Parathyroid adenoma (tissue), 2 donors: ENCODE measurements at regions not wholly inside any gene's neighbourhood (a gene's known extent, or its start where the extent isn't known, plus 50 kb on each side); places are given as distances from the start of the nearest gene placed in this dataset.

ENCODE experiments used
- H2AFZ ChIP-seq: fragments of 300-600 bp; sonication (generic); one replicate; pipeline ENCODE4 v1.7.0; 2017; ENCODE audit warnings: antibody characterized with exemption, mild to moderate bottlenecking
- H3K27ac ChIP-seq: fragments of 300-600 bp; sonication (generic); one replicate; pipeline ENCODE4 v1.7.0; 2017
- H3K27me3 ChIP-seq: fragments of 300-600 bp; sonication (generic); one replicate; pipeline ENCODE4 v1.7.0; 2017; ENCODE audit warnings: low read length; ENCODE audit not compliant: control insufficient read depth, insufficient read depth
- H3K36me3 ChIP-seq: fragments of 300-600 bp; sonication (generic); one replicate; pipeline ENCODE4 v1.7.0; 2017; ENCODE audit warnings: low read length; ENCODE audit not compliant: control insufficient read depth, insufficient read depth
- H3K4me1 ChIP-seq: fragments of 300-600 bp; sonication (generic); one replicate; pipeline ENCODE4 v1.7.0; 2017; ENCODE audit warnings: control low read depth
- H3K4me2 ChIP-seq: fragments of 300-600 bp; sonication (generic); one replicate; pipeline ENCODE4 v1.7.0; 2017; ENCODE audit warnings: low read length
- H3K4me3 ChIP-seq: fragments of 300-600 bp; sonication (generic); one replicate; pipeline ENCODE4 v1.7.0; 2017; ENCODE audit warnings: low read depth, low read length
- H3K79me2 ChIP-seq: fragments of 300-600 bp; sonication (generic); one replicate; pipeline ENCODE4 v1.7.0; 2017; ENCODE audit warnings: control low read depth
- H3K9ac ChIP-seq: fragments of 300-600 bp; sonication (generic); one replicate; pipeline ENCODE4 v1.7.0; 2017; ENCODE audit warnings: mild to moderate bottlenecking
- H3K9me3 ChIP-seq: fragments of 300-600 bp; sonication (generic); one replicate; pipeline ENCODE4 v1.7.0; 2017; ENCODE audit warnings: low read length; ENCODE audit not compliant: control insufficient read depth
- TF ChIP-seq, protein P1 (sequence below): fragments of 300-600 bp; sonication (generic); IDR thresholded peaks from one replicate; pipeline ENCODE4 v1.7.0; 2017; ENCODE audit warnings: antibody characterized with exemption, mild to moderate bottlenecking
- donor health status: primary hyperparathyroidism.

DNA sequence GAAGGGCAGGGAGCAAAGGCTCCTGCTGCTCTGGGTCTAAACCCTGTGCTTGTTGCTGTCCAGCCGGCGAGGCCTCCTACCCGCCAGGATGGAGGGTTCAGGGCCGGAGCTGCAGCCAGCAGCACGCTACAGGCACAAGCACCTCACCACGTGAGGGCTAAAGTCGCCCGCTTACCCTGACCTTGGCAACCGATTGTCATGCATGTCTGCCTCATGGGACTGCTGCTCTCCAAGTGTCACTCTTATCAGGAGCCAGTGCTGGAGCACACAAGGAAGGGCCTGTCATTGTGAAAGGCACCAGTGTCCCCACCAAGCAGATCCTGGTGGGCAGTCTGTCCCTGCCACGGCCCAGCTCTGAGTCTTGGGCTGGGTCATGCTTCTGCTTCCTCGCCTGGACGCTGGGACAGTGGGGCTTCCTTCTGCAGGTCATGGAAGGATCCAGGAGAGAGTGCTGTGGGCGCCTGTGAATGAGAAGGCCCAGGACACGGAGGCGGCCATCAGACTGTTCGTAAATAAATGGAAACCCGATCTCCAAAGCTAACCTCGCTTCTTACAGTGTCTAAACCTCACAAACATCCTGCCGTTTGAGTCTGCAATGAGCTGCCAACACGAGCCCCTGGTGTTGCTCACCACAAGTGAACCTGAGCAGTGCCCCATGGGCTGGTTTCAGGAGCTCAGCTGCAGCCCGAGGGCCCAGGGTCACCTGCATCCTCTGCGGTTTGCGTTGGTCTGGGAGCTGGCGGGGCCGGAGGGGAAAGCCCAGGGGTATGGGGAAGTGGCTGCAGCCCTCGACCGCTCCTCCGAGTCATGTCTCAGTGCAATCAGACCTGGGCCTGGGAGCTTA lies 58.2 kb upstream of the RXRA start:
- no peak overlapping the region for H3K4me2 ChIP-seq
- no peak overlapping the region for H3K27ac ChIP-seq
- H3K27me3 ChIP-seq = no peaks in the 10 kb centered on the region
- TF ChIP-seq, protein P1, sequence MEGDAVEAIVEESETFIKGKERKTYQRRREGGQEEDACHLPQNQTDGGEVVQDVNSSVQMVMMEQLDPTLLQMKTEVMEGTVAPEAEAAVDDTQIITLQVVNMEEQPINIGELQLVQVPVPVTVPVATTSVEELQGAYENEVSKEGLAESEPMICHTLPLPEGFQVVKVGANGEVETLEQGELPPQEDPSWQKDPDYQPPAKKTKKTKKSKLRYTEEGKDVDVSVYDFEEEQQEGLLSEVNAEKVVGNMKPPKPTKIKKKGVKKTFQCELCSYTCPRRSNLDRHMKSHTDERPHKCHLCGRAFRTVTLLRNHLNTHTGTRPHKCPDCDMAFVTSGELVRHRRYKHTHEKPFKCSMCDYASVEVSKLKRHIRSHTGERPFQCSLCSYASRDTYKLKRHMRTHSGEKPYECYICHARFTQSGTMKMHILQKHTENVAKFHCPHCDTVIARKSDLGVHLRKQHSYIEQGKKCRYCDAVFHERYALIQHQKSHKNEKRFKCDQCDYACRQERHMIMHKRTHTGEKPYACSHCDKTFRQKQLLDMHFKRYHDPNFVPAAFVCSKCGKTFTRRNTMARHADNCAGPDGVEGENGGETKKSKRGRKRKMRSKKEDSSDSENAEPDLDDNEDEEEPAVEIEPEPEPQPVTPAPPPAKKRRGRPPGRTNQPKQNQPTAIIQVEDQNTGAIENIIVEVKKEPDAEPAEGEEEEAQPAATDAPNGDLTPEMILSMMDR = no peak
- H3K36me3 ChIP-seq = no peaks in the 10 kb centered on the region
- H3K9ac ChIP-seq = no peak overlapping the region
- H3K4me1 ChIP-seq = peaks cover 3% of the 10 kb centered on the region
- no peak overlapping the region for H3K4me3 ChIP-seq
- H2AFZ ChIP-seq = no peak overlapping the region
- no peaks in the 10 kb centered on the region for H3K79me2 ChIP-seq
- H3K9me3 ChIP-seq = no peaks in the 10 kb centered on the region

DNA sequence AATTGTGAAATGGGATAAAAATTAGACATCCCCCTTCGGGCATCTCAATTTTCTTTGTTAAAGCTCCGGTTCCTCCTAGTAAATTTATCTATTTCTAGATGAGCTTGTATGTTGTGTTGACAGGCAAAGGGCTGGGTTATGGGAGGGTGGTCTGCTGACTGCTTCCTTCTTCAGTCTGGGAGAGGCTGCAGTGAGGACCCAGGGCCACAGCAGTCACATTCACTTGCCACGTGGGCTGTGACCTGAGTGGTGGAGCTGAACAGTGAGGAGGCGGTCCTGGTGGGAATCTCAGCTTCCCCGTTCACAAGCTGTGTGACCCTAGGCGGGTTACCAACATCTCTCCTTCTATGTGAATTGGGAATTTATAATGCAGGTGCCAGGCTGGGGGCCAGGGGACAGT lies 57.5 kb upstream of the RXRA start:
- no peak overlapping the region for H3K9ac ChIP-seq
- H3K4me3 ChIP-seq = no peak overlapping the region
- H3K36me3 ChIP-seq = no peaks in the 10 kb centered on the region
- no peak overlapping the region for H2AFZ ChIP-seq
- H3K9me3 ChIP-seq = no peaks in the 10 kb centered on the region
- TF ChIP-seq, protein P1 = no peak
- H3K27me3 ChIP-seq = no peaks in the 10 kb centered on the region
- no peak overlapping the region for H3K4me2 ChIP-seq
- H3K27ac ChIP-seq = no peak overlapping the region
- peaks cover 2% of the 10 kb centered on the region for H3K4me1 ChIP-seq
- H3K79me2 ChIP-seq = no peaks in the 10 kb centered on the region

DNA sequence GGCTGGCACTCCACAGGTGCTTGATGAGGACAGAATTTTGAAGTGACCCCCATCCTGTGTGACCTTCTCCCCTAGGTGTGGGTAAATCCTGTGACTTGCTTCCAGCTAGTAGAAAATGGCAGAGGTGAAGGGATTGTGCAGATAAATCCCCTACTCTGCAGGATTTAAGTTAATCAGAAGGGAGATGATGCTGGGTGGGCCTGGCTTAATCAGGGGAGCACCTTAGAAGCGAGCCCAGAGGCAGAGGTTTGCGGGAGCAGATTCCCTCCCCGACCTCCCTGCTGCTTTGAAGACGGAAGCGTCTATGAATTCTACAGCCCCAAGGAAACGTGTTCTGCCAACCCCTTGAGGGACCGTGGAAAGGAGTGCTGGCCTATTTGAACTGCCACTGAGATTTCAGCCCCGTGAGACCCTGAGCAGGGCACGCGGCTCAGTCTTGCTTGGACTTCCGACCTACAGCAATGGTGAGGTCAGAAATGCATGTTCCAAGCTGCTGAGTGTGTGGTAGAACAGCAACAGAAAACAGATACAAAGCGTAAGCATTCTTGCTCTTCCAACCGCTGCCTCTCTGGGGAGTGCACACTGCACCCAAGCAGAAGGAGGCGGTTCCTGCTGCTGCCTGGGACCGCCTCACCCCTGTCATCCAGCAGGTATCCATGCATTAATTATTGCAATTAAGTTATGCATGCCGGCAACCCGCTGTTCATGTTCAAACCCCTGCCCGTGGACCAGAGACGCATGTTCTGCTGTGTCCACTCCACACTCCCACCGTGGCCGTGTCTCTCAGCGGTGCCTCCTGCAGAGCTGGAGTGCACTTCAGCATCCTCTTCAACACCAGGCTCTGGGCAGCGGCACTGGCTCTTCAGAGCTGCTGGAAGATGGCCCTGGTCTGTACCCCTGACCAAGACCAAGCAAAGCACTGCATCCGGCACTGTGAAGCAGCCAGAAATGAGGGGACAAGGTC lies 54.6 kb upstream of the RXRA start:
- Histone ChIP-seq H3K4me1 (no peaks in the 10 kb centered on the region), H3K9me3 (no peaks in the 10 kb centered on the region), H3K27ac (no peak overlapping the region), H3K36me3 (no peaks in the 10 kb centered on the region), H2AFZ (no peak overlapping the region), H3K79me2 (no peaks in the 10 kb centered on the region), H3K27me3 (no peaks in the 10 kb centered on the region), H3K4me3 (no peak overlapping the region), H3K9ac (no peak overlapping the region), H3K4me2 (no peak overlapping the region)
- TF ChIP-seq, protein P1 = no peak

DNA sequence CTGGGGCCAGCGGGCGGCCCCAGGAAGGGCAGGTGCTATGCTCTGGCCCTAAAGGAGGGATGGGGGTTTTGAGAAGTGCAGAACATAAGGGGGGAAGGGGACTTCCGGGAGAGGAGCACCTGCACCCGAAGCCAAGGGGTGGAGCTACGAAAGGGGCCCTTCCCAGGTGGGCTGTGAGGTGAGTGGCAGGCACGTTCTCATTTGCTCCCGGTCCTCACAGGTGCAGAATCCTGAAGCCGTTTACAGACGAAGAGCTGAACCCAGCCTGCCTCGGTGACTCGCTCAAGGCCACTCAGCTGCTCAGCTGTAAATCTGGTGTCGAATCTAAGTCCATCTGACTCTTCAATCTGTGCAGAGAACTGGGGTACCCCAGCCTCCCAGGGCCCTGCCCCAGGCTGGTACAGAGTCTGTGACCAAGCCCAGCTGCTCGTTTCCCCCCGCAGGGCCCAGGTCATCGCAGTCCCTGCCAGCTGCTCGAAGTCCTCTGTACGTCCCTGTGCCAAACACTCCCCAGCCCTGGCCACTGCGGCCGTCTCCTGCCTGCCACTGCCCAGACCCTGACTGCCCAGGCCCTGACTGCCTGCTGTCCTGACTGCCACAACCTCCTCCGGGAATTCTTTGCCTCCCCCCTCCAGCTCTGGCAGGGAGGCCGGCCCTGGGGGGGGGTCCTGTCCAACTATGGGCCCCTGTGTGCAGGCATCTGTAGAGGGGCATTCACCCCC lies 53.8 kb upstream of the RXRA start:
- H3K36me3 ChIP-seq = no peaks in the 10 kb centered on the region
- no peaks in the 10 kb centered on the region for H3K9me3 ChIP-seq
- H3K79me2 ChIP-seq = no peaks in the 10 kb centered on the region
- no peaks in the 10 kb centered on the region for H3K4me1 ChIP-seq
- no peak overlapping the region for H3K9ac ChIP-seq
- TF ChIP-seq, protein P1 = no peak
- no peak overlapping the region for H3K4me2 ChIP-seq
- H3K27me3 ChIP-seq = no peaks in the 10 kb centered on the region
- H3K4me3 ChIP-seq = no peak overlapping the region
- H2AFZ ChIP-seq = no peak overlapping the region
- no peak overlapping the region for H3K27ac ChIP-seq
